H9 (cell line): ENCODE measurements at regions not wholly inside any gene's neighbourhood (a gene's known extent, or its start where the extent isn't known, plus 50 kb on each side); places are given as distances from the start of the nearest gene placed in this dataset.

Experiments
- DNase-seq: peaks from one replicate; pipeline ENCODE4 v3.0.0-alpha.2; 2017
- H2AFZ ChIP-seq: one replicate; pipeline ENCODE4 v1.6.1; 2013; ENCODE audit warnings: mild to moderate bottlenecking, low read length, control low read depth, moderate library complexity
- H2AK5ac ChIP-seq: 2 replicates; pipeline ENCODE4 v1.6.1; 2013; ENCODE audit warnings: low read length, control low read depth, mixed read lengths; ENCODE audit not compliant: insufficient read length
- H2BK120ac ChIP-seq: one replicate; pipeline ENCODE4 v1.6.1; 2013; ENCODE audit warnings: low read depth, mild to moderate bottlenecking, low read length, control low read depth, inconsistent platforms; ENCODE audit not compliant: poor library complexity, severe bottlenecking
- H2BK12ac ChIP-seq: 2 replicates; pipeline ENCODE4 v1.6.1; 2013; ENCODE audit warnings: low read length, control low read depth, mixed read lengths, low read depth; ENCODE audit not compliant: insufficient read length
- H2BK15ac ChIP-seq: 2 replicates; pipeline ENCODE4 v1.6.1; 2013; ENCODE audit warnings: low read depth, low read length, control low read depth
- H2BK20ac ChIP-seq: one replicate; pipeline ENCODE4 v1.6.1; 2013; ENCODE audit warnings: low read depth, mild to moderate bottlenecking, low read length, control low read depth, inconsistent platforms; ENCODE audit not compliant: poor library complexity, severe bottlenecking
- H2BK5ac ChIP-seq: 2 replicates; pipeline ENCODE4 v1.6.1; 2013; ENCODE audit warnings: low read length, control low read depth, mixed read lengths; ENCODE audit not compliant: insufficient read length
- H3K14ac ChIP-seq: 2 replicates; pipeline ENCODE4 v1.6.1; 2013; ENCODE audit warnings: low read length, control low read depth; ENCODE audit not compliant: insufficient read depth
- H3K18ac ChIP-seq: 2 replicates; pipeline ENCODE4 v1.6.1; 2013; ENCODE audit warnings: low read depth, mild to moderate bottlenecking, mixed read lengths, low read length, control low read depth; ENCODE audit not compliant: insufficient read length
- H3K23ac ChIP-seq: 2 replicates; pipeline ENCODE4 v1.6.1; 2013; ENCODE audit warnings: low read length, control low read depth, mixed read lengths, low read depth; ENCODE audit not compliant: insufficient read length
- H3K23me2 ChIP-seq: 2 replicates; pipeline ENCODE4 v1.6.1; 2013; ENCODE audit warnings: low read depth, mild to moderate bottlenecking, mixed read lengths, low read length, control low read depth; ENCODE audit not compliant: insufficient read length, poor library complexity, severe bottlenecking
- H3K27ac ChIP-seq: 2 replicates; pipeline ENCODE4 v1.5.1; 2013; ENCODE audit warnings: low read length, control low read depth, mixed read lengths, low read depth; ENCODE audit not compliant: insufficient read length
- H3K27me3 ChIP-seq: 2 replicates; pipeline ENCODE4 v1.6.1; 2013; ENCODE audit warnings: low read length, control low read depth, inconsistent platforms; ENCODE audit not compliant: insufficient read depth
- H3K4ac ChIP-seq: 2 replicates; pipeline ENCODE4 v1.6.1; 2013; ENCODE audit warnings: low read depth, mild to moderate bottlenecking, control low read depth, inconsistent platforms, low read length, moderate library complexity
- H3K4me1 ChIP-seq: 2 replicates; pipeline ENCODE4 v1.6.1; 2013; ENCODE audit warnings: low read length, control low read depth, inconsistent platforms; ENCODE audit not compliant: insufficient read depth
- H3K4me2 ChIP-seq: 2 replicates; pipeline ENCODE4 v1.6.1; 2013; ENCODE audit warnings: low read length, control low read depth, mixed read lengths; ENCODE audit not compliant: insufficient read length, insufficient read depth
- H3K56ac ChIP-seq: 2 replicates; pipeline ENCODE4 v1.6.1; 2013; ENCODE audit warnings: low read depth, mild to moderate bottlenecking, mixed read lengths, low read length, control low read depth; ENCODE audit not compliant: insufficient read length
- H3K79me1 ChIP-seq: 2 replicates; pipeline ENCODE4 v1.6.1; 2013; ENCODE audit warnings: low read depth, mild to moderate bottlenecking, moderate library complexity, low read length, control low read depth, inconsistent platforms; ENCODE audit not compliant: insufficient read depth, poor library complexity, severe bottlenecking
- H3K79me2 ChIP-seq: 2 replicates; pipeline ENCODE4 v1.6.1; 2013; ENCODE audit warnings: low read length, control low read depth, inconsistent platforms; ENCODE audit not compliant: insufficient read depth
- H3K9ac ChIP-seq: 2 replicates; pipeline ENCODE4 v1.6.1; 2013; ENCODE audit warnings: low read length, control low read depth, mixed read lengths; ENCODE audit not compliant: insufficient read length; ENCODE audit errors: extremely low read depth
- H3K9me3 ChIP-seq: one replicate; pipeline ENCODE4 v1.6.1; 2013; ENCODE audit warnings: low read depth, low read length, inconsistent platforms; ENCODE audit not compliant: control insufficient read depth
- H3T11ph ChIP-seq: one replicate; pipeline ENCODE4 v1.6.1; 2013; ENCODE audit warnings: mild to moderate bottlenecking, low read length, control low read depth, inconsistent platforms
- H4K20me1 ChIP-seq: one replicate; pipeline ENCODE4 v1.6.1; 2013; ENCODE audit not compliant: control insufficient read depth, insufficient read length, insufficient read depth
- H4K5ac ChIP-seq: 2 replicates; pipeline ENCODE4 v1.6.1; 2013; ENCODE audit warnings: low read depth, mild to moderate bottlenecking, mixed read lengths, low read length, control low read depth; ENCODE audit not compliant: insufficient read length
- H4K8ac ChIP-seq: replicated peaks from 2 replicates; pipeline ENCODE4 v1.6.1; 2013; ENCODE audit warnings: low read length, control low read depth, mixed read lengths, low read depth; ENCODE audit not compliant: insufficient read length
- H4K91ac ChIP-seq: 2 replicates; pipeline ENCODE4 v1.6.1; 2013; ENCODE audit warnings: low read depth, mild to moderate bottlenecking, moderate library complexity, mixed read lengths, low read length, control low read depth; ENCODE audit not compliant: insufficient read length
- H3K27ac Mint-ChIP-seq, 3 experiments: 2 replicates in 2 of 3; 3 replicates in 1 of 3; pipeline ENCODE4 v1.8.0; 2020 to 2021; ENCODE audit warnings: mixed read lengths in 3 of 3, mild to moderate bottlenecking in 1 of 3, moderate library complexity in 1 of 3
- H3K27me3 Mint-ChIP-seq: 2 replicates; pipeline ENCODE4 v1.8.0; 2021; ENCODE audit warnings: low read depth, mild to moderate bottlenecking, moderate library complexity, mixed read lengths
- H3K36me3 Mint-ChIP-seq, 3 experiments: 2 replicates in 2 of 3; 3 replicates in 1 of 3; pipeline ENCODE4 v1.8.0; 2020 to 2021; ENCODE audit warnings: low read depth in 3 of 3, mixed read lengths in 3 of 3; ENCODE audit not compliant: insufficient read depth in 1 of 3
- H3K4me1 Mint-ChIP-seq, 2 experiments: 2 replicates each; pipeline ENCODE4 v1.8.0; 2020; ENCODE audit warnings: mixed read lengths in 2 of 2
- H3K4me3 Mint-ChIP-seq, 2 experiments: 2 replicates in 1 of 2; 3 replicates in 1 of 2; pipeline ENCODE4 v1.8.0; 2020 to 2021; ENCODE audit warnings: mild to moderate bottlenecking in 2 of 2, mixed read lengths in 2 of 2, moderate library complexity in 1 of 2
- H3K9me3 Mint-ChIP-seq, 2 experiments: 2 replicates in 1 of 2; 3 replicates in 1 of 2; pipeline ENCODE4 v1.8.0; 2020; ENCODE audit warnings: mild to moderate bottlenecking in 2 of 2, mixed read lengths in 2 of 2, moderate library complexity in 1 of 2
- WGBS: extraction: QIAGEN DNeasy Blood & Tissue Kit; methylation state at CpG from one replicate; pipeline ENCODE4 v1.1.7; 2013; ENCODE audit warnings: missing lambda C conversion rate, low lambda C conversion rate, mixed read lengths; ENCODE audit not compliant: insufficient read length; ENCODE audit errors: extremely low coverage; 5-methylcytosine and 5-hydroxymethylcytosine counted together
- TF ChIP-seq, protein P1 (sequence below): fragments of 200-600 bp; sonication (generic); conservative IDR thresholded peaks from 3 replicates; pipeline ENCODE4 v1.8.0; 2021; ENCODE audit warnings: antibody characterized with exemption, mild to moderate bottlenecking

- H2BK12ac ChIP-seq, result no peak overlapping the region
- Mint-ChIP-seq H3K36me3 (peaks cover 0 to 4% (median 0%) of the 10 kb centered on the region in 3 experiments; a peak in 1 of 7 replicates), H3K27ac (no peak overlapping the region), H3K4me1 (peaks cover 15 to 24% of the 10 kb centered on the region in 2 experiments), H3K4me3 (no peak overlapping the region), H3K27me3 (no peaks in the 10 kb centered on the region), H3K9me3 (no peaks in the 10 kb centered on the region; a peak in 3 of 5 replicates)
- H3T11ph ChIP-seq, result no peak overlapping the region
- H3K56ac ChIP-seq, result no peak overlapping the region
- H3K23ac ChIP-seq, result no peak overlapping the region
- no peak overlapping the region for H2BK120ac ChIP-seq
- H2BK15ac ChIP-seq, result no peak overlapping the region
- DNase-seq, result no peak
- H4K20me1 ChIP-seq, result no peaks in the 10 kb centered on the region
- no peak overlapping the region for H3K4me2 ChIP-seq
- H3K27me3 ChIP-seq, result no peaks in the 10 kb centered on the region
- no peaks in the 10 kb centered on the region for H3K23me2 ChIP-seq
- no peak overlapping the region for H3K27ac ChIP-seq
- no peak overlapping the region for H3K18ac ChIP-seq
- H2AFZ ChIP-seq, result no peak overlapping the region
- H3K79me1 ChIP-seq, result no peaks in the 10 kb centered on the region
- H2BK5ac ChIP-seq, result no peak overlapping the region
- H3K4me1 ChIP-seq, result no peaks in the 10 kb centered on the region
- H3K9me3 ChIP-seq, result no peaks in the 10 kb centered on the region
- H2BK20ac ChIP-seq, result no peak overlapping the region
- no peaks in the 10 kb centered on the region for H3K79me2 ChIP-seq
- no CpG with 5 or more reads among the region's 1 CpG for WGBS
- no peak overlapping the region for H3K4ac ChIP-seq
- no peak overlapping the region for H2AK5ac ChIP-seq
- H3K14ac ChIP-seq, result no peak overlapping the region
- TF ChIP-seq, protein P1, sequence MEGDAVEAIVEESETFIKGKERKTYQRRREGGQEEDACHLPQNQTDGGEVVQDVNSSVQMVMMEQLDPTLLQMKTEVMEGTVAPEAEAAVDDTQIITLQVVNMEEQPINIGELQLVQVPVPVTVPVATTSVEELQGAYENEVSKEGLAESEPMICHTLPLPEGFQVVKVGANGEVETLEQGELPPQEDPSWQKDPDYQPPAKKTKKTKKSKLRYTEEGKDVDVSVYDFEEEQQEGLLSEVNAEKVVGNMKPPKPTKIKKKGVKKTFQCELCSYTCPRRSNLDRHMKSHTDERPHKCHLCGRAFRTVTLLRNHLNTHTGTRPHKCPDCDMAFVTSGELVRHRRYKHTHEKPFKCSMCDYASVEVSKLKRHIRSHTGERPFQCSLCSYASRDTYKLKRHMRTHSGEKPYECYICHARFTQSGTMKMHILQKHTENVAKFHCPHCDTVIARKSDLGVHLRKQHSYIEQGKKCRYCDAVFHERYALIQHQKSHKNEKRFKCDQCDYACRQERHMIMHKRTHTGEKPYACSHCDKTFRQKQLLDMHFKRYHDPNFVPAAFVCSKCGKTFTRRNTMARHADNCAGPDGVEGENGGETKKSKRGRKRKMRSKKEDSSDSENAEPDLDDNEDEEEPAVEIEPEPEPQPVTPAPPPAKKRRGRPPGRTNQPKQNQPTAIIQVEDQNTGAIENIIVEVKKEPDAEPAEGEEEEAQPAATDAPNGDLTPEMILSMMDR, result no peak
- H4K5ac ChIP-seq, result no peak overlapping the region
- no peak overlapping the region for H4K8ac ChIP-seq
- H4K91ac ChIP-seq, result no peak overlapping the region
- no peak overlapping the region for H3K9ac ChIP-seq
Observed at GRCh38 chr2:184371641-184372040, 226.7 kb upstream of the ZNF804A start.
